Middle frontal gyrus (tissue), 1 donor: ENCODE measurements at regions not wholly inside any gene's neighbourhood (a gene's known extent, or its start where the extent isn't known, plus 50 kb on each side); places are given as distances from the start of the nearest gene placed in this dataset.
"Not testable (repeated sequence)": the region's sequence is repeated elsewhere in the genome, so short reads cannot be mapped to it uniquely, and the experiment has no call there.

Experiments
- DNase-seq: peaks from one replicate; pipeline ENCODE4 v3.0.0-alpha.2; 2015; ENCODE audit warnings: low spot score; ENCODE audit errors: extremely low spot score

- no peak for DNase-seq
Measured at GRCh38 chr4:141290771-141291170, 70.1 kb downstream of the ZNF330 start.

- DNase-seq: no peak
Measured at GRCh38 chr4:141294306-141294705, 73.6 kb downstream of the ZNF330 start.

GRCh38 chr4:141301216-141301615 is 80.5 kb downstream of the ZNF330 start:
- DNase-seq: no peak

- no peak for DNase-seq
Measured at GRCh38 chr4:141302924-141303323, 82.2 kb downstream of the ZNF330 start.

- DNase-seq: no peak
Measured at GRCh38 chr4:141304346-141304745, 83.7 kb downstream of the ZNF330 start.

- no peak for DNase-seq
Measured at GRCh38 chr4:141306331-141306730, 85.6 kb downstream of the ZNF330 start.

- peak; percentile 5 for DNase-seq
Measured at GRCh38 chr4:141307241-141307689, 86.6 kb downstream of the ZNF330 start.

- no peak for DNase-seq
Measured at GRCh38 chr4:141309874-141310273, 89.2 kb downstream of the ZNF330 start.

- DNase-seq: no peak
Measured at GRCh38 chr4:141311246-141312204, 90.8 kb downstream of the ZNF330 start.

- DNase-seq: no peak
Measured at GRCh38 chr4:141314627-141315026, 93.9 kb downstream of the ZNF330 start.

GRCh38 chr4:141328560-141329173 is 108.0 kb downstream of the ZNF330 start:
- no peak for DNase-seq

- DNase-seq: no peak
Measured at GRCh38 chr4:141329174-141329569, 108.5 kb downstream of the ZNF330 start.

- no peak for DNase-seq
Measured at GRCh38 chr4:141330616-141331015, 109.9 kb downstream of the ZNF330 start.

GRCh38 chr4:141331534-141332358 is 111.1 kb downstream of the ZNF330 start:
- DNase-seq: no peak

- DNase-seq: not testable (repeated sequence)
Measured at GRCh38 chr4:141332359-141333181, 111.9 kb downstream of the ZNF330 start.

- DNase-seq: not testable (repeated sequence)
Measured at GRCh38 chr4:141333456-141334230, 112.9 kb downstream of the ZNF330 start.

- DNase-seq: no peak
Measured at GRCh38 chr4:141335166-141335565, 114.5 kb downstream of the ZNF330 start.

GRCh38 chr4:141338238-141338637 is 117.5 kb downstream of the ZNF330 start:
- no peak for DNase-seq

GRCh38 chr4:141339391-141339790 is 118.7 kb downstream of the ZNF330 start:
- DNase-seq: no peak

GRCh38 chr4:141339966-141340365 is 119.3 kb downstream of the ZNF330 start:
- no peak for DNase-seq
